B cell (primary cell): ENCODE measurements at regions not wholly inside any gene's neighbourhood (a gene's known extent, or its start where the extent isn't known, plus 50 kb on each side); places are given as distances from the start of the nearest gene placed in this dataset.

ENCODE experiments used
- ATAC-seq: fragments of 200-7000 bp; cut with Tn5 transposase; one replicate; pipeline ENCODE4 v1.10.0; 2021; ENCODE audit warnings: low read depth, mild to moderate bottlenecking, moderate number of reproducible peaks, moderate library complexity
- CTCF ChIA-PET: fragments of 350-600 bp; sonication (Branson Sonifier 250); formaldehyde crosslinking; loops from one replicate; lab custom pipeline; 2021; ENCODE audit warnings: antibody characterized with exemption, inconsistent platforms; lab: Charles Lee
- POLR2A ChIA-PET: fragments of 350-600 bp; sonication (Branson Sonifier 250); formaldehyde crosslinking; loops from one replicate; lab custom pipeline; 2021; ENCODE audit warnings: antibody characterized with exemption; lab: Charles Lee
- DNase-seq: peaks from one replicate; pipeline ENCODE4 v3.0.0; 2013
- H2AFZ ChIP-seq: 2 replicates; pipeline ENCODE4 v1.6.1; 2012; ENCODE audit warnings: mild to moderate bottlenecking, low read depth, low read length; ENCODE audit not compliant: insufficient read depth, poor library complexity, severe bottlenecking
- H3K27ac ChIP-seq, 2 donors: 1 replicate in 1 of 2; 2 replicates in 1 of 2; pipeline ENCODE4 v1.5.1; 2012 to 2013; ENCODE audit warnings: low read length in 2 of 2, mild to moderate bottlenecking in 2 of 2, moderate library complexity in 1 of 2
- H3K27me3 ChIP-seq, 4 experiments: fragments of 200-600 bp in 1 of 4; sonication (generic) in 1 of 4; replicated peaks in 1 of 4; 1 replicate in 2 of 4; 2 replicates in 2 of 4; pipeline versions ENCODE4 v1.6.1 to v1.7.0; 2013 to 2016; ENCODE audit warnings: low read length in 3 of 4, mild to moderate bottlenecking in 2 of 4, mixed read lengths in 1 of 4, moderate library complexity in 1 of 4; ENCODE audit not compliant: insufficient read depth in 4 of 4, control insufficient read depth in 3 of 4; ENCODE audit errors: control extremely low read depth in 1 of 4
- H3K36me3 ChIP-seq, 2 experiments: replicated peaks in 1 of 2; 1 replicate in 1 of 2; 2 replicates in 1 of 2; pipeline versions ENCODE4 v1.6.1 to v1.7.1; 2013; ENCODE audit warnings: low read length in 1 of 2; ENCODE audit not compliant: insufficient read depth in 2 of 2, control insufficient read depth in 1 of 2; ENCODE audit errors: control extremely low read depth in 1 of 2, extremely low read depth in 1 of 2
- H3K4me1 ChIP-seq, 2 donors: fragments of 200-600 bp in 1 of 2; sonication (generic) in 1 of 2; 1 replicate in 1 of 2; 2 replicates in 1 of 2; pipeline versions ENCODE4 v1.5.1 to v1.6.1; 2013 to 2017; ENCODE audit warnings: low read length in 2 of 2; ENCODE audit not compliant: control insufficient read depth in 2 of 2, insufficient read depth in 2 of 2
- H3K4me2 ChIP-seq: replicated peaks from 2 replicates; pipeline ENCODE3; 2012; ENCODE audit warnings: mild to moderate bottlenecking, low read depth, low read length; ENCODE audit not compliant: poor library complexity, severe bottlenecking
- H3K4me3 ChIP-seq, 5 experiments: fragments of 200-600 bp in 1 of 5; sonication (generic) in 1 of 5; 1 replicate in 3 of 5; 2 replicates in 2 of 5; pipeline versions ENCODE4 v1.5.1 to v1.7.0; 2011 to 2016; ENCODE audit warnings: low read length in 4 of 5, mild to moderate bottlenecking in 4 of 5, low read depth in 2 of 5, control low read depth in 1 of 5, moderate library complexity in 1 of 5; ENCODE audit not compliant: insufficient read depth in 1 of 5; ENCODE audit errors: control extremely low read depth in 1 of 5, extremely low read depth in 1 of 5
- H3K79me2 ChIP-seq: fragments of 200-600 bp; sonication (generic); one replicate; pipeline ENCODE4 v1.6.0; 2016; ENCODE audit warnings: low read length; ENCODE audit not compliant: control insufficient read depth, insufficient read depth
- H3K9ac ChIP-seq: fragments of 200-600 bp; sonication (generic); 2 replicates; pipeline ENCODE4 v1.6.1; 2017; ENCODE audit warnings: mild to moderate bottlenecking, low read length, moderate library complexity
- H3K9me3 ChIP-seq, 3 donors: one replicate each; pipeline versions ENCODE4 v1.6.1 to v1.7.1; 2013; ENCODE audit warnings: low read length in 2 of 3; ENCODE audit not compliant: control insufficient read depth in 2 of 3, insufficient read depth in 1 of 3; ENCODE audit errors: control extremely low read depth in 1 of 3
- H4K20me1 ChIP-seq: 2 replicates; pipeline ENCODE4 v1.6.0; 2012; ENCODE audit warnings: mild to moderate bottlenecking, low read length; ENCODE audit not compliant: insufficient read depth, control insufficient read depth, poor library complexity, severe bottlenecking
- H3K27ac Mint-ChIP-seq: one replicate; pipeline ENCODE4 v1.8.0; 2021; ENCODE audit warnings: mixed read lengths
- H3K27me3 Mint-ChIP-seq: one replicate; pipeline ENCODE4 v1.8.0; 2021; ENCODE audit warnings: mixed read lengths
- H3K4me1 Mint-ChIP-seq: one replicate; pipeline ENCODE4 v1.8.0; 2021; ENCODE audit warnings: mixed read lengths
- H3K4me3 Mint-ChIP-seq: one replicate; pipeline ENCODE4 v1.8.0; 2021; ENCODE audit warnings: mixed read lengths
- H3K9me3 Mint-ChIP-seq: one replicate; pipeline ENCODE4 v1.8.0; 2022; ENCODE audit warnings: mixed read lengths; ENCODE audit not compliant: insufficient read depth
- CTCF ChIP-seq: fragments of 200-600 bp; IDR thresholded peaks from one replicate; pipeline ENCODE4 v1.8.0; 2022; ENCODE audit warnings: antibody characterized with exemption, mild to moderate bottlenecking
- EZH2 ChIP-seq: IDR thresholded peaks from 2 replicates; pipeline ENCODE4 v1.6.1; 2012; ENCODE audit warnings: borderline replicate concordance, low read depth, mild to moderate bottlenecking, moderate library complexity, low read length; ENCODE audit not compliant: insufficient read depth, poor library complexity, severe bottlenecking
- WGBS: methylation state at CpG from one replicate; pipeline ENCODE4 v1.1.5; 2013; ENCODE audit warnings: missing lambda C conversion rate; ENCODE audit not compliant: insufficient coverage; 5-methylcytosine and 5-hydroxymethylcytosine counted together
- intact Hi-C: fragments of 100-400 bp; cut with micrococcal nuclease; formaldehyde crosslinking; loops from one replicate; pipeline ENCODE4 v1.10.0; 2022

DNA sequence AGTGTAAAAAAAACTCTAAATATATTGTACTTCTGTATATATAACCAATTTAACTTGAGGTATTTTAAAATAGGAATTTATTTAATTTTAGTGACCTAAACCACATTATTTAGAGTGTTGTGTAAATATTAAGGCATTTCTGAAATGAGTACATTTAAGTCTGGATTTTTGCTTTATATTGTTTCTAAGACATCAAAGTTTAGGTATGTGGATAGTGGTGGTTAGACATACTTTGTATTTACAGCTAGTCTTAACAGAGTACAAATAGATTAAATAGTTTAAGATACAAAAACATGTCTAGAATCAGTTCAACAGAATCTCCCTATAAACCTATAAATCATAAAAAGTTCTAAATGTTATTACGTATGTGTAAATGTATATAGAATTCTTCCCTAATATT, 588.5 kb downstream of the TRIML1 start:
- no peak overlapping the region for H3K27ac ChIP-seq
- no peaks in the 10 kb centered on the region for H4K20me1 ChIP-seq
- H3K36me3 ChIP-seq, result no peaks in the 10 kb centered on the region
- POLR2A ChIA-PET, result no interaction called here
- H3K4me2 ChIP-seq, result no peak overlapping the region
- H3K4me3 ChIP-seq, result no peak overlapping the region
- no peak overlapping the region for H3K9ac ChIP-seq
- CTCF ChIA-PET, result no interaction called here
- H3K4me3 Mint-ChIP-seq, result no peak overlapping the region
- no peaks in the 10 kb centered on the region for H3K27me3 ChIP-seq
- peaks cover 7% of the 10 kb centered on the region for H3K9me3 Mint-ChIP-seq
- WGBS, result no CpG with 5 or more reads among the region's 1 CpG
- intact Hi-C loops, result no loop called here
- H3K9me3 ChIP-seq, result no peaks in the 10 kb centered on the region
- no peak for DNase-seq
- TF ChIP-seq CTCF, result no peak
- TF ChIP-seq EZH2, result no peak
- H2AFZ ChIP-seq, result no peak overlapping the region
- no peaks in the 10 kb centered on the region for H3K4me1 Mint-ChIP-seq
- no peaks in the 10 kb centered on the region for H3K79me2 ChIP-seq
- ATAC-seq, result no peak
- H3K27ac Mint-ChIP-seq, result no peak overlapping the region
- H3K4me1 ChIP-seq, result no peaks in the 10 kb centered on the region
- no peaks in the 10 kb centered on the region for H3K27me3 Mint-ChIP-seq

DNA sequence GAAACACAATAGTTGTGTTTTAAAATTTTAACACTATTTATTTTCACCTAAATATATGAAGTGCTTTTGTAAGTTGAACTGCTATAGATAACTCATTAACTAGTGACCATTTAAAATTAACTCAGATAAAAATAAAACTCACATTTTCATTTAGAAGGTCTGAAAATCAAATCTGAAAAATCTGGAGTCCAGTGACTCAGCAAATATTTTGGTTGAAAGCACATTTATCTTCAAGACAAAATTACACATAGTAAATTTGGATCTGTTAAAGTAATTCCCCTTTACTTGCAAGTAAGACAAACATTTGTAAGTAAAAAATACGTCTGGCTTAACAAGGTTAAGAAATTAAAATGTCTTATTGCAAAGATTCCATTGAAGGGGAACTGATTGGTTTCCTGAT, 589.1 kb downstream of the TRIML1 start:
- Mint-ChIP-seq H3K27ac (no peak overlapping the region), H3K4me3 (no peak overlapping the region), H3K4me1 (no peaks in the 10 kb centered on the region), H3K27me3 (no peaks in the 10 kb centered on the region), H3K9me3 (peaks cover 7% of the 10 kb centered on the region)
- DNase-seq, result no peak
- H3K9me3 ChIP-seq, result no peaks in the 10 kb centered on the region
- POLR2A ChIA-PET, result no interaction called here
- TF ChIP-seq CTCF (no peak), EZH2 (no peak)
- H3K9ac ChIP-seq, result no peak overlapping the region
- no peak overlapping the region for H3K4me2 ChIP-seq
- ATAC-seq, result no peak
- no peaks in the 10 kb centered on the region for H3K27me3 ChIP-seq
- intact Hi-C loops, result no loop called here
- H2AFZ ChIP-seq, result no peak overlapping the region
- no peaks in the 10 kb centered on the region for H3K79me2 ChIP-seq
- no peaks in the 10 kb centered on the region for H3K4me1 ChIP-seq
- WGBS, result no CpG with 5 or more reads among the region's 1 CpG
- no peak overlapping the region for H3K4me3 ChIP-seq
- CTCF ChIA-PET, result no interaction called here
- H3K27ac ChIP-seq, result no peak overlapping the region
- H4K20me1 ChIP-seq, result no peaks in the 10 kb centered on the region
- H3K36me3 ChIP-seq, result no peaks in the 10 kb centered on the region
